ENCODE measurements at regions not wholly inside any gene's neighbourhood (a gene's known extent, or its start where the extent isn't known, plus 50 kb on each side); places are given as distances from the start of the nearest gene placed in this dataset.

DNA sequence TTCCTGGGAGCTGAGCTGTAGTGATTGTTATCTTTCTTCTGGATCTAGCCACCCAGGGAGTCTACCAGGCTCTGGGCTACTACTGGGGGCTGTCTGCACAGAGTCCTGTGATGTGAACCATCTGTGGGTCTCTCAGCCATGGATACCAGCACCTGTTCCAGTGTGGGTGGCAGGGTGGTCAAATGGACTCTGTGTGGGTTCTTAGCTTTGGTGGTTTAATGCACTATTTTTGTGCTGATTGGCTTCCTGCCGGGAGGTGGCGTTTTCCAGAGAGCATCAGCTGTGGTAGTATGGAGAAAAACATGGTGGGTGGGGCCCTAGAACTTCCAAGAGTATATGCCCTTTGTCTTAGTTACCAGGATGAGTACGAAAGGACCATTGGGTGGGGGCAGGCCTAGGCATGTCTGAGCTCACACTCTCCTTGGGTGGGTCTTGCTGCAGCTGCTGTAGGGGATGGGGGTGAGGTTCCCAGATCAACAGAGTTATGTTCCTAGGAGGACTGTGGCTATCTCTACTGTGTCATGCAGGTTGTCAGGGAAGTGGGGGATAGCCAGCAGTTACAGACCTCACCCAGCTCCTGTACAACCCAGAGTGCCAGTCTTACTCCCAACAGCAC lies 264.8 kb upstream of the LDB2 start:
- no TSS peak for BruUV-seq (replicated peaks)
- Histone ChIP-seq H3K4me1 (ENCODE audit: insufficient read depth, low read length, poor library complexity, severe bottlenecking) (peaks cover 6% of the 10 kb centered on the region), H3K9me3 (ENCODE audit: low read depth, low read length, poor library complexity, severe bottlenecking) (no peaks in the 10 kb centered on the region), H3K36me3 (ENCODE audit: insufficient read depth, low read length, poor library complexity, severe bottlenecking) (no peaks in the 10 kb centered on the region), H3K27me3 (replicated peaks; ENCODE audit: insufficient read depth, low read depth, low read length, poor library complexity) (no peaks in the 10 kb centered on the region), H3K4me3 (ENCODE audit: low read depth, low read length, poor library complexity, severe bottlenecking) (no peak overlapping the region), H3K27ac (ENCODE audit: low read depth, low read length, poor library complexity, severe bottlenecking) (no peak overlapping the region)
- CTCF ChIA-PET, result no interaction called here
- no peak for TF ChIP-seq EZH2 (IDR thresholded peaks at IDR 0.05; ENCODE audit: borderline replicate concordance, low read depth, low read length, poor library complexity, severe bottlenecking)
- TF ChIP-seq, protein P1, sequence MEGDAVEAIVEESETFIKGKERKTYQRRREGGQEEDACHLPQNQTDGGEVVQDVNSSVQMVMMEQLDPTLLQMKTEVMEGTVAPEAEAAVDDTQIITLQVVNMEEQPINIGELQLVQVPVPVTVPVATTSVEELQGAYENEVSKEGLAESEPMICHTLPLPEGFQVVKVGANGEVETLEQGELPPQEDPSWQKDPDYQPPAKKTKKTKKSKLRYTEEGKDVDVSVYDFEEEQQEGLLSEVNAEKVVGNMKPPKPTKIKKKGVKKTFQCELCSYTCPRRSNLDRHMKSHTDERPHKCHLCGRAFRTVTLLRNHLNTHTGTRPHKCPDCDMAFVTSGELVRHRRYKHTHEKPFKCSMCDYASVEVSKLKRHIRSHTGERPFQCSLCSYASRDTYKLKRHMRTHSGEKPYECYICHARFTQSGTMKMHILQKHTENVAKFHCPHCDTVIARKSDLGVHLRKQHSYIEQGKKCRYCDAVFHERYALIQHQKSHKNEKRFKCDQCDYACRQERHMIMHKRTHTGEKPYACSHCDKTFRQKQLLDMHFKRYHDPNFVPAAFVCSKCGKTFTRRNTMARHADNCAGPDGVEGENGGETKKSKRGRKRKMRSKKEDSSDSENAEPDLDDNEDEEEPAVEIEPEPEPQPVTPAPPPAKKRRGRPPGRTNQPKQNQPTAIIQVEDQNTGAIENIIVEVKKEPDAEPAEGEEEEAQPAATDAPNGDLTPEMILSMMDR (conservative IDR thresholded peaks at IDR 0.05; ENCODE audit: low read depth, low read length), result no peak
- DNase-seq (ENCODE audit: low spot score), result no peak
- intact Hi-C loops (cut with micrococcal nuclease; ENCODE audit: unreplicated experiment), result no loop called here
- POLR2A ChIA-PET (ENCODE audit: low non-redundant PET), result no interaction called here

DNA sequence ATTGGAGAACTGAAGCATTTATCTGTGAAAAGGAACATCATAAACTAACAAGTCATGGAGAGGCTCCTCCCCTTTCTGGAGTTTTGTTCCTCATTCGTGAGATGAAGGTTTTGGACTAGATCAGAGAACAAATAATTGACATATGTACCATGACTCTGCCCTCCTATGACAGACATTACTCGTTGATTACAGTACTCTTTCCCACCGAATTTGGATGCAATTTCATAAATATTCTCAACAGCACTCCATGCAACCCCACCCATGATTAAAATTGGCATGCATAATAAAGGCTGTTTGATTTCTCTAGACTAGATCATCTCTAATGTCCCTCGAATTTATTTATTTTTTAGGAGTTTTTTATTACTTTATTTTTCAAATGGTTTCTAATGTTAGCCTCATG lies 258.9 kb upstream of the LDB2 start:
- CTCF ChIA-PET, result no interaction called here
- no TSS peak for BruUV-seq (replicated peaks)
- Histone ChIP-seq H3K36me3 (ENCODE audit: insufficient read depth, low read length, poor library complexity, severe bottlenecking) (no peaks in the 10 kb centered on the region), H3K4me1 (ENCODE audit: insufficient read depth, low read length, poor library complexity, severe bottlenecking) (no peaks in the 10 kb centered on the region), H3K4me3 (ENCODE audit: low read depth, low read length, poor library complexity, severe bottlenecking) (no peak overlapping the region), H3K9me3 (ENCODE audit: low read depth, low read length, poor library complexity, severe bottlenecking) (no peaks in the 10 kb centered on the region), H3K27ac (ENCODE audit: low read depth, low read length, poor library complexity, severe bottlenecking) (no peak overlapping the region), H3K27me3 (replicated peaks; ENCODE audit: insufficient read depth, low read depth, low read length, poor library complexity) (no peaks in the 10 kb centered on the region)
- TF ChIP-seq, protein P1 (conservative IDR thresholded peaks at IDR 0.05; ENCODE audit: low read depth, low read length), result no peak
- TF ChIP-seq EZH2 (IDR thresholded peaks at IDR 0.05; ENCODE audit: borderline replicate concordance, low read depth, low read length, poor library complexity, severe bottlenecking), result no peak
- POLR2A ChIA-PET (ENCODE audit: low non-redundant PET), result no interaction called here
- DNase-seq (ENCODE audit: low spot score), result no peak
- intact Hi-C loops (cut with micrococcal nuclease; ENCODE audit: unreplicated experiment), result no loop called here

DNA sequence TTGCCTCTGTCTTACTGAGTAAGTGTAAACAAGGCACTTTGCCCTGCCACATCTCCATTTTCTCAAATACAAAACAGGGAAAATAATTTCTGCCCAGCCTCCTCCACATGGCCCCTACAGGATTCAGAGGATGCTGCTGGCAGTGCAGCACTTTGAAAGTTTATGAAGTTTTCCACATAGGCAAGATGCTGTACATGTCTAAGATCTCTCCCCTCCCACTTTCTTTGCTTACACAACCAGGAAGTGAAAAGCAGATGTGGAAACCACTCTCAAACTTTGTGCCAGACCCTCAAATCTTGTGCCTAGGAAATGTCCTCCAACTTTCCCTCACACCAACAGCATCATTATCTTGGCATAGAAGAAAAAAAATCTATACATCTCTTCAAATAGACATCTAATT lies 257.0 kb upstream of the LDB2 start:
- BruUV-seq (replicated peaks), result no TSS peak
- Histone ChIP-seq H3K4me1 (ENCODE audit: insufficient read depth, low read length, poor library complexity, severe bottlenecking) (no peaks in the 10 kb centered on the region), H3K4me3 (ENCODE audit: low read depth, low read length, poor library complexity, severe bottlenecking) (no peak overlapping the region), H3K9me3 (ENCODE audit: low read depth, low read length, poor library complexity, severe bottlenecking) (no peaks in the 10 kb centered on the region), H3K36me3 (ENCODE audit: insufficient read depth, low read length, poor library complexity, severe bottlenecking) (no peaks in the 10 kb centered on the region), H3K27me3 (replicated peaks; ENCODE audit: insufficient read depth, low read depth, low read length, poor library complexity) (no peaks in the 10 kb centered on the region), H3K27ac (ENCODE audit: low read depth, low read length, poor library complexity, severe bottlenecking) (no peak overlapping the region)
- DNase-seq (ENCODE audit: low spot score), result no peak
- CTCF ChIA-PET, result no interaction called here
- intact Hi-C loops (cut with micrococcal nuclease; ENCODE audit: unreplicated experiment), result no loop called here
- POLR2A ChIA-PET (ENCODE audit: low non-redundant PET), result no interaction called here
- TF ChIP-seq, protein P1 (conservative IDR thresholded peaks at IDR 0.05; ENCODE audit: low read depth, low read length), result no peak
- TF ChIP-seq EZH2 (IDR thresholded peaks at IDR 0.05; ENCODE audit: borderline replicate concordance, low read depth, low read length, poor library complexity, severe bottlenecking), result no peak
